ENCODE measurements at regions not wholly inside any gene's neighbourhood (a gene's known extent, or its start where the extent isn't known, plus 50 kb on each side); places are given as distances from the start of the nearest gene placed in this dataset.

- H3K36me3 ChIP-seq (ENCODE audit: insufficient read depth, low read length), result no peaks in the 10 kb centered on the region
- H3K27ac ChIP-seq (ENCODE audit: low read depth, low read length), result no peak overlapping the region
- no peaks in the 10 kb centered on the region for H3K9me3 ChIP-seq (ENCODE audit: low read depth, low read length)
- no peaks in the 10 kb centered on the region for H4K20me1 ChIP-seq (ENCODE audit: insufficient read depth, low read length)
- no peak for DNase-seq (ENCODE audit: insufficient read length, low spot score, missing footprints)
- peak overlapping the region; percentile 20 for H3K4me2 ChIP-seq (ENCODE audit: insufficient read depth, low read length)
- H3K79me2 ChIP-seq (ENCODE audit: insufficient read depth, low read length), result no peaks in the 10 kb centered on the region
- H3K4me3 ChIP-seq (ENCODE audit: insufficient read depth, low read length), result no peak overlapping the region
- no peak overlapping the region for H2AFZ ChIP-seq (ENCODE audit: low read length)
- TF ChIP-seq CTCF (IDR thresholded peaks at IDR 0.05; ENCODE audit: extremely low read depth, low read depth, low read length), result no peak
- H3K4me1 ChIP-seq (ENCODE audit: insufficient read depth, low read length), result peaks cover 18% of the 10 kb centered on the region
- peaks cover 64% of the 10 kb centered on the region for H3K27me3 ChIP-seq (ENCODE audit: insufficient read depth, low read length)
Observed at GRCh38 chr6:28811873-28812272, 111.9 kb downstream of the TRIM27 start.

- H3K36me3 ChIP-seq (ENCODE audit: insufficient read depth, low read length), result no peaks in the 10 kb centered on the region
- peaks cover 65% of the 10 kb centered on the region for H3K27me3 ChIP-seq (ENCODE audit: insufficient read depth, low read length)
- H3K4me3 ChIP-seq (ENCODE audit: insufficient read depth, low read length), result no peak overlapping the region
- no peaks in the 10 kb centered on the region for H3K79me2 ChIP-seq (ENCODE audit: insufficient read depth, low read length)
- H3K9me3 ChIP-seq (ENCODE audit: low read depth, low read length), result no peaks in the 10 kb centered on the region
- no peak for TF ChIP-seq CTCF (IDR thresholded peaks at IDR 0.05; ENCODE audit: extremely low read depth, low read depth, low read length)
- peak overlapping the region; percentile 42 for H3K4me2 ChIP-seq (ENCODE audit: insufficient read depth, low read length)
- H3K4me1 ChIP-seq (ENCODE audit: insufficient read depth, low read length), result peaks cover 17% of the 10 kb centered on the region
- H3K27ac ChIP-seq (ENCODE audit: low read depth, low read length), result no peak overlapping the region
- no peak overlapping the region for H2AFZ ChIP-seq (ENCODE audit: low read length)
- DNase-seq (ENCODE audit: insufficient read length, low spot score, missing footprints), result no peak
- no peaks in the 10 kb centered on the region for H4K20me1 ChIP-seq (ENCODE audit: insufficient read depth, low read length)
Observed at GRCh38 chr6:28812778-28813569, 110.8 kb downstream of the TRIM27 start.

- Histone ChIP-seq H3K27me3 (ENCODE audit: insufficient read depth, low read length) (peaks cover 63% of the 10 kb centered on the region), H3K4me3 (ENCODE audit: insufficient read depth, low read length) (peak overlapping the region; percentile 56), H3K27ac (ENCODE audit: low read depth, low read length) (no peak overlapping the region), H3K79me2 (ENCODE audit: insufficient read depth, low read length) (no peaks in the 10 kb centered on the region), H3K4me1 (ENCODE audit: insufficient read depth, low read length) (peaks cover 16% of the 10 kb centered on the region), H3K4me2 (ENCODE audit: insufficient read depth, low read length) (peak overlapping the region; percentile 68), H3K9me3 (ENCODE audit: low read depth, low read length) (no peaks in the 10 kb centered on the region), H4K20me1 (ENCODE audit: insufficient read depth, low read length) (no peaks in the 10 kb centered on the region), H2AFZ (ENCODE audit: low read length) (no peak overlapping the region), H3K36me3 (ENCODE audit: insufficient read depth, low read length) (no peaks in the 10 kb centered on the region)
- no peak for TF ChIP-seq CTCF (IDR thresholded peaks at IDR 0.05; ENCODE audit: extremely low read depth, low read depth, low read length)
- DNase-seq (ENCODE audit: insufficient read length, low spot score, missing footprints), result no peak
Observed at GRCh38 chr6:28814032-28814976, 109.5 kb downstream of the TRIM27 start.
